ENCODE measurements at regions not wholly inside any gene's neighbourhood (a gene's known extent, or its start where the extent isn't known, plus 50 kb on each side); places are given as distances from the start of the nearest gene placed in this dataset.
"Not testable (repeated sequence)": the region's sequence is repeated elsewhere in the genome, so short reads cannot be mapped to it uniquely, and the experiment has no call there.

- no peak for DNase-seq (ENCODE audit: low read depth)
Measured at GRCh38 chr17:73851091-73851490, 206.8 kb upstream of the SDK2 start.

GRCh38 chr17:73851921-73852320, 207.7 kb upstream of the SDK2 start:
- no peak for DNase-seq (ENCODE audit: low read depth)

- DNase-seq (ENCODE audit: low read depth) = no peak
Measured at GRCh38 chr17:73855720-73856333, 211.6 kb upstream of the SDK2 start.

GRCh38 chr17:73856556-73856955, 212.3 kb upstream of the SDK2 start:
- DNase-seq (ENCODE audit: low read depth) = no peak

- not testable (repeated sequence) for DNase-seq (ENCODE audit: low read depth)
Measured at GRCh38 chr17:73859439-73860008, 215.3 kb upstream of the SDK2 start.

- DNase-seq (ENCODE audit: low read depth) = no peak
Measured at GRCh38 chr17:73861543-73861942, 217.3 kb upstream of the SDK2 start.

GRCh38 chr17:73863761-73864535, 219.7 kb upstream of the SDK2 start:
- no peak for DNase-seq (ENCODE audit: low read depth)

- no peak for DNase-seq (ENCODE audit: low read depth)
Measured at GRCh38 chr17:73865831-73866230, 221.6 kb upstream of the SDK2 start.

GRCh38 chr17:73867056-73867455, 222.8 kb upstream of the SDK2 start:
- DNase-seq (ENCODE audit: low read depth) = no peak

- no peak for DNase-seq (ENCODE audit: low read depth)
Measured at GRCh38 chr17:73870068-73870467, 225.8 kb upstream of the SDK2 start.

GRCh38 chr17:73870473-73870872, 226.2 kb upstream of the SDK2 start:
- DNase-seq (ENCODE audit: low read depth) = no peak

GRCh38 chr17:73872816-73873215, 228.6 kb upstream of the SDK2 start:
- DNase-seq (ENCODE audit: low read depth) = no peak

- no peak for DNase-seq (ENCODE audit: low read depth)
Measured at GRCh38 chr17:73874008-73874720, 229.9 kb upstream of the SDK2 start.

- no peak for DNase-seq (ENCODE audit: low read depth)
Measured at GRCh38 chr17:73875346-73875745, 231.1 kb upstream of the SDK2 start.

GRCh38 chr17:73877962-73878361, 233.7 kb upstream of the SDK2 start:
- no peak for DNase-seq (ENCODE audit: low read depth)

GRCh38 chr17:73878923-73879322, 234.7 kb upstream of the SDK2 start:
- no peak for DNase-seq (ENCODE audit: low read depth)

GRCh38 chr17:73879987-73880386, 235.7 kb upstream of the SDK2 start:
- DNase-seq (ENCODE audit: low read depth) = no peak

GRCh38 chr17:73882590-73882989, 238.3 kb upstream of the SDK2 start:
- no peak for DNase-seq (ENCODE audit: low read depth)

GRCh38 chr17:73883175-73883574, 238.9 kb upstream of the SDK2 start:
- DNase-seq (ENCODE audit: low read depth) = no peak

GRCh38 chr17:73887739-73888138, 243.5 kb upstream of the SDK2 start:
- DNase-seq (ENCODE audit: low read depth) = no peak

GRCh38 chr17:73888862-73889261, 244.6 kb upstream of the SDK2 start:
- DNase-seq (ENCODE audit: low read depth) = no peak

GRCh38 chr17:73889439-73889838, 245.2 kb upstream of the SDK2 start:
- no peak for DNase-seq (ENCODE audit: low read depth)

Measured in non-pigmented ciliary epithelial cell (primary cell).